HG02678 (cell line): ENCODE measurements at regions not wholly inside any gene's neighbourhood (a gene's known extent, or its start where the extent isn't known, plus 50 kb on each side); places are given as distances from the start of the nearest gene placed in this dataset.

Source experiments
- ATAC-seq: cut with Tn5 transposase; IDR thresholded peaks from one replicate; pipeline ENCODE4 v1.9.1; 2021; ENCODE audit warnings: mild to moderate bottlenecking, moderate library complexity; ENCODE audit not compliant: unreplicated experiment

DNA sequence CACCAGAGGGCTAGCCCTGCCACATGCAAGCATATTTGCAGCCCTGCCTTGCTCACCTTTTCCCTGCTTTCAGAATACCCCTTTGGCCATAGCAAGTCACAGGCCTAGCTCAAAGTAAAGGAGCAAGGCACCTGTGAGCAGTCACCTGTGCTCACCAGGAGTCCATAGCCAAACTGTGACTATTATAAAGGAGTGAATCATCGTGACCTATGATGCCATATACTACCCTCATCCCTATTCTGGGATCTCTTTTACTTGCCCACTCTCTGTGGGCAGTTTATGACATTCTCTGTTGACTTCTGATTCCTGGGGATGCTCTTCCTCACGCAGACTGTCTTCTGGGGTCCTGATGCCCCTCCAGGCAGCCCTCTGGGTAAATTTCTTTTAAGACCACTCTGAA, 200.5 kb upstream of the NLRP1 start:
- no peak for ATAC-seq

DNA sequence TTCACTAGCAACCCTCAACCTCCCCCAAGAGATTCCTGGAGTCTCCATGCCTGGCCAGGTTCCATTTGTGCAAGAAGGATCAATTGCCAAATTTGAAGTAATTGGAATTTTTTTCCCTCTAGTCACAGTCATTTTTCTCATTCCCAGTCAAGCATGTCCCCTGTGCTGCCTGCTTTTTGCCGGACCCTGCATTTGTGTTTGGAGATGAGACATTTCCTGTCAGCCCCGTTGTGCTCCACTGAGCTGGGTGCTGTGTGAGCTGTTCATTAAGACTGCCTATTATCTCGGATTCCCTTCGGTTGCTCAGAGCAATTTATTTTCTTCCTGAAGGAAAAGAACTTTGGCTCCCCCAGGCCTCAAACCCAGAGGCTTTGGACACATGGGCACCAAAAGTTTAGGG, 201.0 kb upstream of the NLRP1 start:
- ATAC-seq = no peak

DNA sequence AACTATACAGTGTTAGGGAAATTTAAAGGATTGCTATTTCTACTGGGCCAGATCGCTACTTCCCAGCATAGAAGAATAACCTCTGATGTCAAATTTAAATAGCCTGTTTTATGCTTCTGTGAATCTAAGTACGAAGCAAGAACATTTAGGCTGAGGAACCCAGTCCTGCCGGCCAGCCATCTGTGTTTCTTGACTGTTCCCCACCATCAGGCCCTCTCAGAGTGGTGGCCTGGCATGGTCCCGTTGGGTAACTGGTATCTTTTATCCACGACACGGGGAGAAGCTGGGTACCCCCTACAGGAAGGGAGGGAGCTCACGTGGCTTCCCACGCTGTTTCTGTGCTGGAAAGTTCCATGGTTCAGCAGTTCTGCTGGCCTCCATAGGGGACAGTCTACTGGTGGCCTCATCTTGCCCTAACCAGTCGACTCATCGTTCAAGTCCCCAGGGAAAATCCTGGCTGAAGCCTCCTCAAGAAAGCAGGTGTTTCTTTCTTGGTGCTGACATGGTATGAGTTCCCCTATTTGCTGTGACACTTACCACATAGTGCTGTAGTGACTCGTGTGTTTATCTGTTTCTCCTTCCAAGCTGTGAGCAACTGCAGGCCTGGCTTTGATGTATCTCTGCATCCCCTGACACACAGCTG, 201.7 kb upstream of the NLRP1 start:
- ATAC-seq = peak; percentile 82

DNA sequence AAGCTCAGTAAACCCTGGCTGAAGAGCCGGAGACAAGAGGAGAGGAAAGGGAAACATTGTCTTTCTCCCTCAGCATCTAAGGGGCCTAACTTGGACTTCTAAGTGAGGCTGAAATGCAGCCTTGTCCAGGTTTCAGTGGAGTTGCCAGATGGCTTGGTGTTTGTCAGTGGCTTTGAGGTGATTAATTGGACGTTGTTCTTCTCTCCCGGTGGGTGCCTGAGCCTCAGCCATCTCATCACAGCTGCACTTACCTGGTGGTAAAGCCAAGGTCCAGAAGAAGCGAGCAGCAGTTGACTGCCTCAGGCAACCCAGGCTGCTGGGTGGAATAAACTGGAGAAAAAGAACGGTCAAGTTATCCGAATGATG, 202.2 kb upstream of the NLRP1 start:
- ATAC-seq = peak; percentile 8

DNA sequence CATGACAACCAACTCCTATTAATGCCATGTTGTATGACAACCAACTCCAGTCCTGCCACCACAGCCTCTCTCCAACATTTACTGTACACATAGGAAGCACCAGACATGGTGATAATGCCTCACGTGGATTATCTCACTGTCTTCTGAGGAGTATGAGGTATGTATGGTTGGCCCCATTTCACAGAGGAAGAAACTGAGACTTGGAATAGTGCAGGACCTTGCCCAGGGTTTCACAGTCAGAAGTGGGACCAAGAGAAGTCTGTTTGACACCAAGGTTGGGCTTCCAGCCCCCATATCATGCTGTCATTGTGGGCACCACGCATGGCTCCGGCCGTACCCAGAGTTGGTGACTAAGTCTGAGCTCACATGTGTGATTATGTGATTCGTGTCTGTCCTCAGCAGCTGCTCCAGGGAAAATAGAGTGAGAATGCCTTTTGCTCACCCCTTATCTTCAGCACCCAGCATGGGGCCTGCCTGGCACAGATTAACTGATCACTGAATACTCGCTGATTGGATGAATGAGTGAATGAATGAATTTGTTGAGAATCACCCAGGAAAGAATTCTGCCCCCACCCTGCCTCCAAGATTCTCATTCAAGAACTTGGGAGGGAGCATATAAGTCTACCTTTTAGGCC, 204.1 kb upstream of the NLRP1 start:
- ATAC-seq = no peak

DNA sequence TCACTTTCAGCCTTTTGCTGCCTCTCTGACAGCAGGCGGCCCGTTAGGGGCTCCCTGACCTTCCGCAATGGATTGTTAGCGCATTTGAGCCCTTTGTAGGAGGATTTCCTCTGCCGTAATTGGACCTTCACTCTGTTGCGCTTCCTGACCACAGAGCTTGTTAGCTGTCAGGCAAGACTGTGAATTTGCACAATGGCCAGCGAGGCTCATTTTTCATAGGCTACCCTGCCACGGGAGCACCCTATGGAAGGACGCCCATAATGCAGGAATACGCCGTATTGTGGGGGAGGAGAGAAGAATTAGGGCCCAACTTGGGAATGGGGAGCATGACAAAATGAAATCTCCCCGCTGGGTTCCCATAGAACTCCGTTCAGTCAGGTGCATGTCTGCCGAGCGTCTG, 205.2 kb upstream of the NLRP1 start:
- ATAC-seq = no peak

DNA sequence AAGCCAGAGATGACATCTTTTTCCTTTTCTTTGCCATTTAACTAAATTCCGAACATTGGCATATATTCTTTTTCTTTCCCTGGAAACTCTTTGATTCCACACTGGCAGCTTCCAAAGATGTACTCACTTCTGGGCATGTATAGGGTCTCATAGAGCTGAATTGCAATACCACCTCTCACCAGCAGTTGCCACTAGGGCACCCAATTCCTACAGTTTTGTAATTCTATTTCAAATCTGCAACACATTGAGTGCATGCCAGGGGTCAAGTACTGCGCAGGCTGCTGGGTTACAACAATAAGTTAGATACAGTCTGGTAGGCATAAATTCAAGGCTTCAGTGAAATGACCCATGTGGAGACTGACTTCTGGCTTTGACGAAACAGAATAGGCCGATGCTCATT, 208.8 kb upstream of the NLRP1 start:
- no peak for ATAC-seq

DNA sequence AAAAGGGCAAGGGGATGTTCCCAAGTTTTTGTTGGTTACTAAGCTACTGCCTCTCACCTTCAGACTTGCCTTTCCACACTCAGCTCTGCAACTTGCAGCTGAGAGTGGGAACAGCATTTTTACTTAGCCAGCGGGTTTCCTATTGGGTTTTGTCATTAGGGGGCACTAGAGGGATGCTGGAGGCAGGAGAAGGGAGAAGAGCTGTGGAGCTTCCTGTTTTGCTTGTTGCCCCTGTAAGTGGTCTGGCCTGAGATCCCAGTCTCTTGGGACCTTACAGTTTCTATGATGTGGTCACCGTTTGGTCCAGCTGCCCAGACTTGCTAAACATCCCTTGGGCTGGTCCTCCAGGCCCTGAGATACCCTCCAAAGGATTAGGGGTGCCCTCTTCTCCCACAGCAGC, 209.6 kb upstream of the NLRP1 start:
- no peak for ATAC-seq

DNA sequence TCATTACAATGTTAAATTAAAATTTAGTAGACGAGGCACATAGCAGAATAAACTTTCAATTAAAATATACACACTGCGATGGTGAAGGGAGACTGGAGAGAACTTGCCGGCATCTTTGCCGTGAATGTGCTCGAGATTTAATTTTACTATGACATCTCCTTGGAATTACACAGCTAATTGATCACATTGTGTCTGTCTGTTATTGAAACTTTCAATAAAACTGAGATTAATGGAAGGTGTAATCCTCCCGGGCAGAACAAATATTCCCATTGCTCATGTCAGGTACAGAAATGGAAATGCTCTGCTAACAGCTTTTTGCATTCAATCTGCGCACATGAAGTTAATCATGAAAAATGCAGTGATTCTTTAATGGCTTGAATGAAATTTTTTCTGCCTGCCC, 210.1 kb upstream of the NLRP1 start:
- ATAC-seq = no peak

DNA sequence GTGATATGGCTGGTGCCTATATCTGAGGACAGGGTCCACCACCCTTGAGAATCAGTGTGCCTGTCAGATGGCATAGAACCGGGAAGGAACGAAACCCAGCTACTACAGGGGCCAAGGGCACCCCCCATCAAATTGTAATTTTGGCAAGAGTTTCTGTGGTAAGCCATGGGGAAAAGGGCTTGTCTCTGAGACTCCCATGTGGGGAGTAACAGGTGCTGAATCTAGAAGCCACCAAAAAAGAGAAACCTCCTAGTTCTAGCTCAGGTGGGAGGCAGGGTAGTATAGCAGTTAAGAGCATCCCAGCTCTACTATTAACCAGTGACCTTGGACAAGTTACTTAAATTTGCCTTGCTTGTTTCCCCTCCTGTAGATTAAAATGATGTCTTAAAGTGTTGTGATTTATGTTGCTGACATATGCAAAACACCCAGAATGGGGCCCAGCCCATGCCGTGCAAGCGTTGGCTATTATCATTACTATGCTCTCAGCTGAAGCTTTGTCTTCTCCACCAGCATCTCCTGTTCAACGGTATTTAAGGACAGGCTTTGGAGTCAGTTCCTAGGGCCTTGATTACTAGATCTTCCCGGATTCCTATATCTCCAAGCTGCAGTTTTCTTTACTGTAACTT, 210.7 kb upstream of the NLRP1 start:
- ATAC-seq = no peak

DNA sequence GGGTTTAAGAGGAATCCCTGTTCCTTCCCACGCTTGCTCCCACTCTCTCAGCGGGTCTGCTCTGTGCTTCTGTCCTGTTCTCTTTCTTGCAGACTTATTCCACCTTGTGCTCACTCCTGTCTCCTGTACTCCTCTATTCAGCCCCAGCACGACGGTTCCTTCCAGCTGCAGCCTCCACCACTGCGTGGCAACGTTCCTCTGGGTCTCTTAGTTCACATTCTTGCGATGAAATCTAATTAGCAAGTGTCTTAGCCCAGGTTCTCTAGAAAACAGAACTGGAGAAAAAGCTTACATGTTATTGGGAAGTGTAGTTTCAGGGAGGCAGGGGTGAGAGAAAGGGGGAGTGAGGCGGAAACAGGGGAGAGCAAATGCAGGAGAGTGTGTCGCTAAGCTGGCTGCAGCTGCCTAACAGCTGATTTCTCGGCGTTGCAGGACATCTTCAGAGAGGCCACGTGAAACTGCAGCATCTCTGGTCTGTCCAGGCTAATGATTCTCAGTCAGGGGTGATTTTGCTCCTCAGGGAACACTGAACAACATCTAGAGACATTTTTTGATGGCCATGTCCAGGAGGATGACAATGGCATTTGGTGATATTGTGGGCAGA, 213.2 kb upstream of the NLRP1 start:
- no peak for ATAC-seq

DNA sequence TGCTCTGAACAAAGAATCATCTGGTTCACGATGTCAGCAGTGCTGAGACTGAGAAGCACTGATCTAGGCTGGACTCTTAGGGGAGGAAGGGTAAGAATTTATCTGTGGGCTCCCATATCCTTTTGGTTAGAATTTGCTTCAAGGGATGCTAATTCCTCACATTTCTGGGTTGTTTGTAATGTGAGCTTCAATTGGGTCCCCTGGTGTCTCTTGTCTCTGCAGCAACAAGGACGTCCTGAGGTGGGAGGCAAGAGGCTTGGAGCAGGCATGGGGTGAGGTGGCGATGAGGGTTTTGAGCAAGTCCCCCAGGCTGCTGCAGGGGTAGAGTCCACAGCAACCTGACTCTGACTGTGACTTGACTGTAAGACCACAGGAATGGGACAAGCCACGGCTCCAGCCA, 213.8 kb upstream of the NLRP1 start:
- no peak for ATAC-seq

DNA sequence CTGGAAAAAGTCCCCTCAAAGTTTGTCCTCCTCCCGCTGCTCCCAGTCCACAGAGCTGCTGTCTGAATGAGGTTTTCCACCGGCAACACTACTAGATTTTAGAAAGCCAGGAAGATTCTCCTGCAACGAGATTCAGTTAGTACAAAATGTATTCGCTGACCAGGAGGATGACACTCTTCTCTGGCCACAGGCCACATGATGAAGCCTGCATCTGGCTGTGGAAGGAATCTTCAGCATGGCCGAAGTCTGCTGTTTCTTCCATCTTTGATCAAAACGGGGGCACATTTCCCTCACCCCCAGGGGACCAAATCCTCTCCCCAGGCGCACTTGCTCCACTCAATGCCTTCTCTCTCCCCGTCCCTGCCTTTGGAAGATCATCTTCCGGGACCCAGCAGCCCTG, 215.8 kb upstream of the NLRP1 start:
- no peak for ATAC-seq

DNA sequence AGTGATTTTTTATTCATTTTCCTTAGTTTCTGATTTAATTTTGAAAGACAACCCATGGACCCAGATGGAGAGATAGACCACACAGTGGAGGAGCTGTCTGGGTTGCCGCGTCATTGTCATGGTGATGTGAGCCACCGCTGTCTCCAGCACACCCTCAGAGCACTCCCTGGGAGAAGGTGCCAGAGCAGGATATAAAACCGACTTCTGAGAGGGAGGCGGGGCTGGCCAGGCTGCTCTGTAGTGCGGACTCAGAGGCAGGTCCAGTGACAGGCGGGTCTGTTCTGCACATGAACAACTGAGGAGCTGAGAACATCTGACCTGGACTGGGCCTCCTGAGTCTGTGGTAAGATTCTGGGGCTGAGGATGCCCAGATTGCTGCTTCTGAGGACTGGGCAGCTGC, 216.3 kb upstream of the NLRP1 start:
- no peak for ATAC-seq

DNA sequence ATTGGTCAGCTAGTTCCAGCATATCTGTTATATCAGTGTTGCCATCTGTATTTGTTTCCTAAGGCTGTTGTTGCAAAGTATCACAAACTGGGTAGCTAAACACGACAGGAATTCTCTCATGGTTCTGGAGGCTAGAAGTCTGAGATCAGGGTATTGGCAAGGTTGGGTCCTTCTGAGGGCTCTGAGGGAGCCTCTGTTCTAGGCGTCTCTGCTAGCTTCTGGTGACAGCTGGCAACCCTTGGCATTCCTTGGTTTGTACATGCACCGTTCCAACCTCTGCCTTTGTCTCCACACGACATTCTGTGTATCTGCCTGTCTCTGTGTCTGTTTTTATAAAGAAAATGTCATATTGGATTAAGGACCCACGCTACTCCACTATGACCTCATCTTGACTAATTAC, 219.9 kb upstream of the NLRP1 start:
- ATAC-seq = no peak

DNA sequence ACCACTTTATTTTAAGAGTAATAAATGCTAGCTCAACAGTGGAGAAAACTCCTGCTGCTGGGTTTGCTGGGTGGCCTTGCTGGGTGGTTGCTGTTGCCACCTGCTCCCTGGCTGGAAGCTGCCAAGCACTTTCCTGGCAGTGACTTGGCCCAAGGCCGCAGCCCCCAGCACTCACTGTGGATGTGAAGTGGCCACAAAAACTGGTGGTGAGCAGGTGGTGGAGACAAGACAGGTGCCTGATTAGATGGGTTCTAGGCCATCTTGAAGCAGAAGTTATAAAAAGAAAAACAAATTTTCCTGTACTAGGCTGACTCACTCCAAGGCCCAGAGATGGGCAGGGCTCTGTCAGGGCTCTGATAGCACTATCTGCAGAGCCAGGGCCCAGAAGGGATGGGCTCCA, 224.7 kb upstream of the NLRP1 start:
- ATAC-seq = no peak

DNA sequence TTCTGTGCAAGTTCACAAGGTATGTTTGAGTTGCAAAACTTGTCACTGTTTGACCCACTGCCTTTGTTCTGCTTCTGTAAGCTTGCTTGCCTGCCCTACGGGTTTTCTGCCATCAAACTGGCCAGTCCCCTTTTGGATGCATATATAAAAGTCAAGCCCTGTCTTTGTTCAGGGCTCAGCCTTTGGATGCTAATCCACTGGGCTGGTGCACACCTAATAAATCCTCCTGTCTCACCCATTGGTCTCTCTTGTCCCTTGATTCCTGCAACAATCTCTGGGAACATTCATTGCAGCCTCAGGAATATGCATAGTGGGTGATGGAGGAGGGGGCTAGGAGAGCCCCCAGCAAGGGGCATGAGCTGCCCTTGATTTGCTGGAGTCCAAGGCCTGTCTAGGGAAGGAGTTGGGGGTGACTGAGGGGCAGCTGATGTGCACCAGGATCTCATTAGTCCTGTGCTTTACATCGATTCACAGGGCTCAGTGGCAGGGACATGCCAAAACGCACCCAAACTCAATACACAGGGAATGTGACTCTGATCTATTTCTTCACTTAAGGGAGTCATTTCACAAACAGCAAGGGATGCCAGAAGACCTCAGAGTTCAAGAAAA, 225.4 kb upstream of the NLRP1 start:
- ATAC-seq = no peak

DNA sequence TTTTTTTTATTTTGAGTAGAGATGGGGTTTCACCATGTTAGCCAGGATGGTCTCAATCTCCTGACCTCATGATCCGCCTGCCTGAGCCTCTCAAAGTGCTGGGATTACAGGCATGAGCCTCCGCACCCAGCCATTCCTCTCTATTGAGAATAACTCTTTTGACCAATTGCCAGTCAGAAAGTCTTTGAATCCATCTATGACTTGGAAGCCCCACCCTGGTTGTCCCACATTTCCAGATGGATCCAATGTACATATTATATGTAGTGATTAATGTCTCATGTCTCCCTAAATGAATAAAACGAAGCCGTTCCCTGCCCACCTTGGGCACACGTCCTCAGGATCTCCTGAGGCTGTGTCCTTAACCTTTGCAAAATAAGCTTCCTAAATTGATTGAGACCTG, 228.3 kb upstream of the NLRP1 start:
- no peak for ATAC-seq

DNA sequence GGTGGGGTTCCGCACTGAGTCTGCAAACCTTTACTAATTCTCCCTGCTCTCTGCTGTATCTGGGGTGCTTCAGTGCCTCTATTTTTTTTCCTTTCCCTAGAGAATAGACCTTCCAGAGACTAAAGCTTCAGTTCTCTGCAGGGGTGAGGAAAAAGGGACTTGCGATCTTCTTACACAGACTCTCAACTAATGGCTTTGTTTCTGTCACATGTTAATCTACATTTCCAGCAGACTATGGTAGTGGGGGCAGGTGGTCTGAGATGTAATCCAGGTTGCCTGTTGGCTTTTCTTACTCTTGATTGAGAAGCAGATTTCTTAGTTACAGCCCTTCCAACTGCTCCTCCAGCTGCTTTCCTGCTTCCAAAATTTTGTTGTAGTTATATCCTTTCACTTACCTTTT, 229.0 kb upstream of the NLRP1 start:
- no peak for ATAC-seq

DNA sequence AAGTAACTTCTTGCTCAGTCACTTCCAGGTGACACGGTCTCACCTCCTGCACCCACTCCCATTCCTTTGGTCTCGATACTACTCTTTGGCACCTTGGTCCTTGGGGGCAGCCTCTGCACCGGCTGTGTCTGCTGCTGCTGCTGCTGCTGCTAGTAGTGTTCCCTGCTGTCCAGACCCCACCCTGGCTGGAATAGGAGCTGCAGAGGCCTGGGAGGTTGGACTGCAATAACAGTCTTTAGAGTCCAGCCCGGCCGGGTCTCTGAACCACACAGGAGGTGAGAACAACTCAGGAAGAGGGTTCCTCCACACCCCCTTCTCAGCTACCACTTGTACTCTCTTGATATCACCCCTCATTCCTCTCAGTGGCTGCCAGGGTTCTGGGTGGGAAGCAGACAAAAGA, 231.1 kb upstream of the NLRP1 start:
- no peak for ATAC-seq

DNA sequence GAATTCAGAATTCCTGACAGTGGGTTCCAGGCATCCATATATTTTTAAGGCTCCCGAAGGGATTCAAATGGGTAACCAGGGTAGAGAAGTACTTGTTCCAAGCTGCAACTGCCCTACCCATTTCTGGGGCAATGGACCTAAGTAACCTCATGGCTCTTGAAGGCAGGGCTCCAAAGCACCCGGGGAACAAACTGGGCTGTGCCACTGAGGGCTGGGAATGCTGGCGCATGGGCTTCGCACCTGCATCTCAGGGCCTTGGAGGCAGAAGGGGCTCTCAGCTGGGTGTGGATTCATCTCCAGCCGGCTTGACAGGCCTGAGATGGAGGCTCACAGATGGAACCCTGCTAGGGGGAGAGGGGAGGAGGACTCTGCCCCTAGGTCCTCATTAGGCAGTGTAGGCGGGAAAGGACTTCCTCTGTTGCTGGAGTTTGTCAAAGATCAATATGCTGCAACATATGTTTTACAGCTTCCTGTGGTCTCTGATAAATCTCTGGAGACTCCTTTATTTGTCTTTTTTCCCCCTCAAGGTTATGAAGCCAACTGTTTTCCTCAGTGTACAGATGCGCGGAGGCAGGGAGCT, 232.3 kb upstream of the NLRP1 start:
- ATAC-seq = no peak
